ENCODE measurements at regions not wholly inside any gene's neighbourhood (a gene's known extent, or its start where the extent isn't known, plus 50 kb on each side); places are given as distances from the start of the nearest gene placed in this dataset.

DNA sequence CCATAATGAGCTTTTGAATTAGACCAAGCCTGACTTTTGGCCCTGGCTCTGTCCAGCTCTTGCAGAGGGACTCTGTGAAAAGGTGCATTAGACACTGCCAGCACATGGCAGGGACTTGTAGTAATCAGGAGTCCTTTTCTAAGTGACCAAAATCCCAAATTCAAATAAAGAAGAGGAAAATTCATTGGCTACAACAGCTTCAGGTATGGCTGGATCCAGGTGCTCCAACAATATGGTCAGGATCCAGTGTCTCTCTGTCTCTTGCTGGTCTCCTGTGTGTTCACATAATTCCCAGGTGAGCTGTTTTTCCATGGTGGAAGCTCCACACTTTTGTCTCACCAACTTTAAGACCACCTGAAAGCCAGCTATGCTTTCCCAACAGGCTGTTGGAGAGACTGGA, 358.8 kb upstream of the TNRC6C start:
- Histone ChIP-seq H3K4me3 (ENCODE audit: low read depth, low read length) (no peak overlapping the region), H3K36me3 (ENCODE audit: control insufficient read depth, insufficient read depth, low read length) (no peaks in the 10 kb centered on the region), H3K27me3 (ENCODE audit: control insufficient read depth, insufficient read depth, low read length) (no peaks in the 10 kb centered on the region)
- no peak for FAIRE-seq
- TF ChIP-seq, protein P1, sequence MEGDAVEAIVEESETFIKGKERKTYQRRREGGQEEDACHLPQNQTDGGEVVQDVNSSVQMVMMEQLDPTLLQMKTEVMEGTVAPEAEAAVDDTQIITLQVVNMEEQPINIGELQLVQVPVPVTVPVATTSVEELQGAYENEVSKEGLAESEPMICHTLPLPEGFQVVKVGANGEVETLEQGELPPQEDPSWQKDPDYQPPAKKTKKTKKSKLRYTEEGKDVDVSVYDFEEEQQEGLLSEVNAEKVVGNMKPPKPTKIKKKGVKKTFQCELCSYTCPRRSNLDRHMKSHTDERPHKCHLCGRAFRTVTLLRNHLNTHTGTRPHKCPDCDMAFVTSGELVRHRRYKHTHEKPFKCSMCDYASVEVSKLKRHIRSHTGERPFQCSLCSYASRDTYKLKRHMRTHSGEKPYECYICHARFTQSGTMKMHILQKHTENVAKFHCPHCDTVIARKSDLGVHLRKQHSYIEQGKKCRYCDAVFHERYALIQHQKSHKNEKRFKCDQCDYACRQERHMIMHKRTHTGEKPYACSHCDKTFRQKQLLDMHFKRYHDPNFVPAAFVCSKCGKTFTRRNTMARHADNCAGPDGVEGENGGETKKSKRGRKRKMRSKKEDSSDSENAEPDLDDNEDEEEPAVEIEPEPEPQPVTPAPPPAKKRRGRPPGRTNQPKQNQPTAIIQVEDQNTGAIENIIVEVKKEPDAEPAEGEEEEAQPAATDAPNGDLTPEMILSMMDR (IDR thresholded peaks at IDR 0.05; ENCODE audit: insufficient read depth, low read length, severe bottlenecking), result no peak
- DNase-seq (ENCODE audit: low read depth), result no peak

DNA sequence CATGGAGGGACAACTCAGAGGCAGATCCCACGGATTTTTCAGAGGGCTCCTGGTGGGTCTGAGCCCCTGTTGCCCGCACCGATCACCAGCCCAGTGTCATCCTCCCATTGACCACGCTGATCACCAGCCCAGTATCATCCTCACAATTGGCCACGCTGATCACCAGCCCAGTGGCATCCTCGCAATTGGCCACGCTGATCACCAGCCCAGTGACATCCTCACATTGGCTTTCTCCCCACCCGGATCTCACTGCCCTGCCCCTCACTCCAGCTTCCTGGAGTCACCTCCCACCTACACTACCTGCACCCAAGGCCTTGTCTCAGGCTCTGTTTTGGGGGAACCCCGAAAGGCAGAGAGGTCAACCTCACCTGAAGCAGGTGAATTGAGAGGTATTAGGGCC, 358.2 kb upstream of the TNRC6C start:
- DNase-seq (ENCODE audit: low read depth), result no peak
- Histone ChIP-seq H3K36me3 (ENCODE audit: control insufficient read depth, insufficient read depth, low read length) (no peaks in the 10 kb centered on the region), H3K4me3 (ENCODE audit: low read depth, low read length) (no peak overlapping the region), H3K27me3 (ENCODE audit: control insufficient read depth, insufficient read depth, low read length) (no peaks in the 10 kb centered on the region)
- TF ChIP-seq, protein P1 (IDR thresholded peaks at IDR 0.05; ENCODE audit: insufficient read depth, low read length, severe bottlenecking), result no peak
- FAIRE-seq, result no peak

DNA sequence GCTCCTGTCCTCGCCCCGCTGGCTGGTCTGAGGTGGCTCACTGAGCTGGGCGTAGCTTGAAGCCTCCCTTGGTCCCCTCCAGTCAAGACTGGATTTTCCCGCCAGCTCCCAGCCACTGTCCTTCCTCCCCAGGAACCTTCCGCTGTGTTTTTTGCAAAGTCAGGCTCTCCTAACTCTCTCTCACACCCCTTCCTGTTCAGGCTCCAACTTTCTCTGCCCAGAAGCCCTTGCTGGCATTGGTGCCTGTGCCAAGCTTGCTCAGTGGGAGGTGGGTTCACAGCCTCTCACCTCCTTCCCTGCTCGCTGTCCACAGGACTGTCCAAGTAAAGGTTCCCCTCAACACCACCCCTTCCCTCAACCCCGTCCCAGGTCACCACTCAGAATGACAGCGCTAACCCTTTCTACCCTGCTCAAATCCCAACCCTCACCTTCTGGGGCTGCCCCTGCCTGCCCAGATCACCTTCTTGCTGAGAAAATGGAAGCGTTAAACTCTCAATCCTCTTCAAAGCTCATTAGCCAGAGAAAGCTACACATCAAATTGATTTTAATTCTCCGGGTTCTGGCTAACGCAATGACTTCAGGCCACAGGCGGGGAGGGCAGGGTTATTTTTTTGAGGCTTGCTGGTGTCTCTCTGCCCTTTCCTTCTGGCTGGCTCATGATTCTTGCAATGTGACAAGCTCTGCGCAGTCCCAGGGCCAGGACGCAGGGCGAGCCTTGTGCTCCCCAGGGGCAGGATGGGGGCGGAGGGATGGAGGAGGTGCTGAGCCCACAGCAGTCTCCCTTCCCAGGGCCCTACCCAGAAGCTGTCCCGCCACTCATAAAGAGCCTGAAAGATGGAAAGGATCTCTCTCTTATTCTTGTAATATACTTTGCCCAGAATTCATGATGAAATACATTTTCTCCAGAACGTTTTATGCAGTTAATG, 357.2 kb upstream of the TNRC6C start:
- Histone ChIP-seq H3K4me3 (ENCODE audit: low read depth, low read length) (no peak overlapping the region), H3K27me3 (ENCODE audit: control insufficient read depth, insufficient read depth, low read length) (no peaks in the 10 kb centered on the region), H3K36me3 (ENCODE audit: control insufficient read depth, insufficient read depth, low read length) (no peaks in the 10 kb centered on the region)
- TF ChIP-seq, protein P1 (IDR thresholded peaks at IDR 0.05; ENCODE audit: insufficient read depth, low read length, severe bottlenecking), result no peak
- DNase-seq (ENCODE audit: low read depth), result no peak
- FAIRE-seq, result no peak

DNA sequence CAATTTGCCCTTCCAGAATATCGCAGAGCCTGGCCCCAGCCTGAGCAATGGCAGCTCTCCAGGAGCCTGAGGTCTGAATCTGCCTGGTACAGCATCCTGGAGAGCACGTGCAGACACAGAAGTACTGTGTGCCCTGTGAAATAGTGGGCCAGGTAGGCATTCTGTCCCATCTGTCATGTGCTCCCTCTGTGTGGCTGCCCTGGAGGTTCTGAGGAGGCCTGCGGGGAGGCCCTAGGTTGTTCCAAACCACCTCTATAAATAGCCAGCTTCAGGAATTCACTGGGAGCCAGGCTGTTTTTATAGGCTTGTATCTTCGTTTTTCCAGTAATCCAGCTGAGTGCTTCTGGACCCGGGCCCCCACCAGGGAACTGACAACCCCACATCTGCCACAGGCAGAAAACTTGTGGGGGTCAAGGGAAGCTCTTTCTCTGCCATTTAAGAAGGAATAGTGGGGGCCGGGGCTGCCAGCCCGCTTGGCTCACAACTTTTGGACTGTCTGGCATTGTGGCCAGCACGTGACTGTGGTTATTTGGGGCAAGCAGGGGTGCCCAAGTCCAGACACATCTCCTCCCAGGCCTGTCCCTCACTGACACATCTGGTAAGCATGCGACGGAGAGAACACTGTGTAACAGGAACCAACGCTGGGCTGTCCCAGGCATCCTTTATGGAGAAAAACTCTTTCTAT, 356.3 kb upstream of the TNRC6C start:
- Histone ChIP-seq H3K4me3 (ENCODE audit: low read depth, low read length) (no peak overlapping the region), H3K36me3 (ENCODE audit: control insufficient read depth, insufficient read depth, low read length) (no peaks in the 10 kb centered on the region), H3K27me3 (ENCODE audit: control insufficient read depth, insufficient read depth, low read length) (no peaks in the 10 kb centered on the region)
- TF ChIP-seq, protein P1 (IDR thresholded peaks at IDR 0.05; ENCODE audit: insufficient read depth, low read length, severe bottlenecking), result no peak
- peak; percentile 43 for FAIRE-seq
- DNase-seq (ENCODE audit: low read depth), result peak; percentile 68

DNA sequence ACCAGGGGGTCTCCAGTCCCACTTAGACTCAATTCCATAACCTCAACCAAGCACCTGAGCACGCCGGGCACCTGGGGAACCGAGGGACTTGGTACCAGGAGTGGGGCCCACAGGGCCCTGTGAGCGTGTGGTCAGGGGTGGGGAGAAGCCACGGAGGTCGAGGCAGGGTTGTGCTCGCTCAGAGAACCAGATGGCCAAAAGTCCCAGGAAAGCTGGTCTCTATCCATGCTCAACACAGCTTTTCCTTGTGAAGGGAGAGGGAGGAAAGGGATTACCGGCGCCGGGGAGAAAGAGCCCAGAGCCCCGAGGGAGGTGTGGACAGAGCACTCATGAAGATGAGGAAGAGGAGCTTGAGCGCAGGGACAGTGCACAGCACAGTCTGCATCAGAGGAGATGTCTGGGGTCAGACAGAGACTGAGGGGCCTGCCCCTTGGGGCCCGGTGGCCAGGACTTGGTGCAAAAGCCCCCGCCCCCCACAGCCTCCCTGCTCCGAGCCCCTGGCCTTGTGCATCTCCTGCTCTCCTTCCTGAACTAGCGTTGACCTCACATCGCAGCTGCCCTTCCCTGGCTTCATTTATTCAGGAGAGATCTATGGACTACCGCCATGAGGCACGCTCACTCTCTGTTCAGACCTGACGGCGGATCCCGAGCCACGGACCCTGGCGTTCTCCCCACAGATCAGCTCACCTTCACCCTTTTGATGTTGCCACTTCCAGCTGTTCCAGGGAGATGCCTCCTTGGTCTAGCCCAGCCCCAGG, 355.4 kb upstream of the TNRC6C start:
- H3K36me3 ChIP-seq (ENCODE audit: control insufficient read depth, insufficient read depth, low read length), result no peaks in the 10 kb centered on the region
- no peaks in the 10 kb centered on the region for H3K27me3 ChIP-seq (ENCODE audit: control insufficient read depth, insufficient read depth, low read length)
- H3K4me3 ChIP-seq (ENCODE audit: low read depth, low read length), result no peak overlapping the region
- no peak for DNase-seq (ENCODE audit: low read depth)
- FAIRE-seq, result no peak
- TF ChIP-seq, protein P1 (IDR thresholded peaks at IDR 0.05; ENCODE audit: insufficient read depth, low read length, severe bottlenecking), result no peak

Data from bronchial epithelial cell (primary cell).